Osteoblast (primary cell): ENCODE measurements at regions not wholly inside any gene's neighbourhood (a gene's known extent, or its start where the extent isn't known, plus 50 kb on each side); places are given as distances from the start of the nearest gene placed in this dataset.

Experiments used
- DNase-seq: peaks from one replicate; pipeline ENCODE4 v3.0.0; 2011; ENCODE audit warnings: low spot score, mixed read lengths; ENCODE audit not compliant: insufficient read length; ENCODE audit errors: missing footprints
- H2AFZ ChIP-seq: 2 replicates; pipeline ENCODE4 v1.6.0; 2011; ENCODE audit warnings: mild to moderate bottlenecking, low read length
- H3K27ac ChIP-seq: 2 replicates; pipeline ENCODE4 v1.5.1; 2011; ENCODE audit warnings: mild to moderate bottlenecking, low read depth, low read length, moderate library complexity
- H3K27me3 ChIP-seq: 2 replicates; pipeline ENCODE4 v1.6.0; 2012; ENCODE audit warnings: mild to moderate bottlenecking, control low read depth, inconsistent platforms, low read length, moderate library complexity; ENCODE audit not compliant: insufficient read depth
- H3K36me3 ChIP-seq: 2 replicates; pipeline ENCODE4 v1.5.1; 2011; ENCODE audit warnings: mild to moderate bottlenecking, low read length, control low read depth, moderate library complexity; ENCODE audit not compliant: insufficient read depth
- H3K4me1 ChIP-seq: 2 replicates; pipeline ENCODE4 v1.5.1; 2011; ENCODE audit warnings: mild to moderate bottlenecking, low read length, control low read depth, moderate library complexity; ENCODE audit not compliant: insufficient read depth
- H3K4me2 ChIP-seq: 2 replicates; pipeline ENCODE4 v1.6.0; 2011; ENCODE audit warnings: mild to moderate bottlenecking, low read length; ENCODE audit not compliant: insufficient read depth
- H3K4me3 ChIP-seq: fragments of 200-600 bp; sonication (generic); 3 replicates; pipeline ENCODE4 v1.5.1; 2012; ENCODE audit warnings: mild to moderate bottlenecking, low read length, inconsistent platforms; ENCODE audit not compliant: insufficient read depth
- H3K79me2 ChIP-seq: 2 replicates; pipeline ENCODE4 v1.6.0; 2012; ENCODE audit warnings: mild to moderate bottlenecking, low read length, control low read depth, inconsistent platforms; ENCODE audit not compliant: insufficient read depth
- H3K9me3 ChIP-seq: 2 replicates; pipeline ENCODE4 v1.5.1; 2011; ENCODE audit warnings: low read depth, low read length, control low read depth
- H4K20me1 ChIP-seq: 2 replicates; pipeline ENCODE4 v1.6.0; 2012; ENCODE audit warnings: mild to moderate bottlenecking, low read length, control low read depth; ENCODE audit not compliant: insufficient read depth
- TF ChIP-seq, protein P1 (sequence below): IDR thresholded peaks from 2 replicates; pipeline ENCODE4 v1.5.1; 2011; ENCODE audit warnings: mild to moderate bottlenecking, low read depth, low read length, moderate library complexity; ENCODE audit errors: extremely low read depth

DNA sequence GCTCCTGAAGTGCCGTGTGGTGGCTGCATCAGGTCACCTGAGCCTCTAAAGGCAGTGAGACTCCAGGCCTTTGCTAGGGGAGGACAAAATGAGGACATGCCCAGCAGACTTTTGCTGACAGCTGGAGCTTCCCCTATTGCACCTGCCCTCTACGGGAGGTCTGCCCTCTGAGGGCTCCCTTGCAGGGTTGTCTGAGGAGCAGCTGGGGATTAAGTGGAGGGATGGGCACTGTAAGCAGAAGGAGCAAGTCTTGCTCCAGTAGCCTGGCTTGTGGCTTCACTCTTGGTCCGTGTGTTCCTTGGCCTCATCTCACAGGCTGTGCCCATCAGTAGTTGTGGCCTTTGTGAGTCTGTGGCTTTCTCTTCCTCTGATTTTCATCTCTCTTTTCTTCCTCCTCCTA lies 66.9 kb upstream of the NRXN3 start:
- H2AFZ ChIP-seq = no peak overlapping the region
- no peaks in the 10 kb centered on the region for H3K9me3 ChIP-seq
- no peak for DNase-seq
- no peaks in the 10 kb centered on the region for H3K79me2 ChIP-seq
- no peak overlapping the region for H3K4me3 ChIP-seq
- no peaks in the 10 kb centered on the region for H3K27me3 ChIP-seq
- H3K4me2 ChIP-seq = no peak overlapping the region
- no peaks in the 10 kb centered on the region for H4K20me1 ChIP-seq
- H3K4me1 ChIP-seq = no peaks in the 10 kb centered on the region
- no peaks in the 10 kb centered on the region for H3K36me3 ChIP-seq
- TF ChIP-seq, protein P1, sequence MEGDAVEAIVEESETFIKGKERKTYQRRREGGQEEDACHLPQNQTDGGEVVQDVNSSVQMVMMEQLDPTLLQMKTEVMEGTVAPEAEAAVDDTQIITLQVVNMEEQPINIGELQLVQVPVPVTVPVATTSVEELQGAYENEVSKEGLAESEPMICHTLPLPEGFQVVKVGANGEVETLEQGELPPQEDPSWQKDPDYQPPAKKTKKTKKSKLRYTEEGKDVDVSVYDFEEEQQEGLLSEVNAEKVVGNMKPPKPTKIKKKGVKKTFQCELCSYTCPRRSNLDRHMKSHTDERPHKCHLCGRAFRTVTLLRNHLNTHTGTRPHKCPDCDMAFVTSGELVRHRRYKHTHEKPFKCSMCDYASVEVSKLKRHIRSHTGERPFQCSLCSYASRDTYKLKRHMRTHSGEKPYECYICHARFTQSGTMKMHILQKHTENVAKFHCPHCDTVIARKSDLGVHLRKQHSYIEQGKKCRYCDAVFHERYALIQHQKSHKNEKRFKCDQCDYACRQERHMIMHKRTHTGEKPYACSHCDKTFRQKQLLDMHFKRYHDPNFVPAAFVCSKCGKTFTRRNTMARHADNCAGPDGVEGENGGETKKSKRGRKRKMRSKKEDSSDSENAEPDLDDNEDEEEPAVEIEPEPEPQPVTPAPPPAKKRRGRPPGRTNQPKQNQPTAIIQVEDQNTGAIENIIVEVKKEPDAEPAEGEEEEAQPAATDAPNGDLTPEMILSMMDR = no peak
- H3K27ac ChIP-seq = no peak overlapping the region

DNA sequence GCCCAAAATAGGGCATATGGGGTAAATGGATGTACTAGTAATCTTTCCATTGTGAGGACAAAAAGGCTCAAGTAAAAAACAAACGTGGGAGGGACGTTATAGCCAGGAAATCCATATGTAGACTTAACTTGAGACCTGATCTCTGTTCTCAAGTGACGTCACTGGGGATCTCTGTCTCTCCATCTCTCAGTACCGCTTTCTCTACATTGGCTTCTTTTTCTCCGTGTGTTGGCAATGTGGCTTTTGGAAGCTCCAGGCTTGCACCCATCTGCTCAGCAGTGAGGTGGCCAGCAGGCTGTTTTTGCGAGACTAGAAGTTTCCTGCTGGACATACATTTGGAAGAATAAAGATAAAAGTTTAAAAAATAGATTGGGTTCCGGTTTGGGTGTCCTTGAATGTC lies 66.0 kb upstream of the NRXN3 start:
- no peak overlapping the region for H2AFZ ChIP-seq
- TF ChIP-seq, protein P1 = no peak
- no peaks in the 10 kb centered on the region for H3K4me1 ChIP-seq
- no peak for DNase-seq
- no peaks in the 10 kb centered on the region for H3K79me2 ChIP-seq
- H3K9me3 ChIP-seq = no peaks in the 10 kb centered on the region
- no peak overlapping the region for H3K27ac ChIP-seq
- H3K4me2 ChIP-seq = no peak overlapping the region
- H3K27me3 ChIP-seq = no peaks in the 10 kb centered on the region
- H4K20me1 ChIP-seq = no peaks in the 10 kb centered on the region
- H3K4me3 ChIP-seq = no peak overlapping the region
- H3K36me3 ChIP-seq = no peaks in the 10 kb centered on the region

DNA sequence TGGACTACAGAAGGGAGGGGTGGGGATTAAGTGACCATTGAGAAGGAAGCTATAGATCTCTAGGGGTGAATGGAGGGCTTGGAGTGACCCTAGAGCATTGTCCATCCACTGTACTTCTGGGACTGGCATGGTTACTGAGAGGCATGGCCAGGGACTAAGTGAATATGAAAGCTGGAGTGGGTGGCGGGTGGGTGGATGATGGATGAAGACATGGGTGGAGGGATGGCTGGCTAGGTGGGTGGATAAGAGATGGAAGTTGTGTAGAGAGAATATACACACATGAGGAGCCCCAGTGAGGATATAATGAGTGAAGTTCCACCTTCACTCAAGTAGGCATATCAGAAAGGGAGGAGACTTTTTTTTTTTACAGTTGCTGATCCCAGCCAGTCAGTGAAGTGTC lies 65.5 kb upstream of the NRXN3 start:
- TF ChIP-seq, protein P1 = no peak
- Histone ChIP-seq H3K27me3 (no peaks in the 10 kb centered on the region), H3K9me3 (no peaks in the 10 kb centered on the region), H4K20me1 (no peaks in the 10 kb centered on the region), H3K4me2 (no peak overlapping the region), H2AFZ (no peak overlapping the region), H3K79me2 (no peaks in the 10 kb centered on the region), H3K4me3 (no peak overlapping the region), H3K27ac (no peak overlapping the region), H3K4me1 (no peaks in the 10 kb centered on the region), H3K36me3 (no peaks in the 10 kb centered on the region)
- DNase-seq = no peak

DNA sequence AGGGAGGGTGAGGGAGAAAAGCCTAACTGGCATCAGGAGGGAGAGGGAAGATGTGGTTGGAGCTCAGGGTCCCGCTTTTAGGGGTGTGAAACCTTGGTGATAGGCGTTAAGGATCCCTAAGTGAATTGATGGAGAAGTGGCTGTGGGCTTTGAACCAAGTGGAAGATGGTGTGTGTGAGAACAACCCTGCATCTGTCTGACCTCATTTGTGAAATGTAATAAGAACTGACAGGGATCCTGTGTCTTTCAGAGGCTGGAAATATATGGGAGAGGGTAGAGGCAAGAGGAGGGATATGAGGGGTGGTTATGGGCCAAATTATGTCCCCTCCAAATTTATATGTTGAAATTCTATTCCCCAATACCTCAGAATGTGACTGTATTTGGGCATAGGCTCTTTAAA lies 63.8 kb upstream of the NRXN3 start:
- no peak overlapping the region for H2AFZ ChIP-seq
- no peaks in the 10 kb centered on the region for H4K20me1 ChIP-seq
- H3K4me1 ChIP-seq = no peaks in the 10 kb centered on the region
- no peak for DNase-seq
- H3K27ac ChIP-seq = no peak overlapping the region
- H3K4me2 ChIP-seq = no peak overlapping the region
- no peaks in the 10 kb centered on the region for H3K79me2 ChIP-seq
- H3K36me3 ChIP-seq = no peaks in the 10 kb centered on the region
- H3K27me3 ChIP-seq = no peaks in the 10 kb centered on the region
- H3K9me3 ChIP-seq = no peaks in the 10 kb centered on the region
- TF ChIP-seq, protein P1 = no peak
- H3K4me3 ChIP-seq = no peak overlapping the region
